A673 (cell line): ENCODE measurements at regions not wholly inside any gene's neighbourhood (a gene's known extent, or its start where the extent isn't known, plus 50 kb on each side); places are given as distances from the start of the nearest gene placed in this dataset.

Experiments
- CTCF ChIP-seq: fragments of 300-800, 200-600 bp; sonication (generic); conservative IDR thresholded peaks from 2 replicates; pipeline ENCODE4 v1.5.1; 2017; ENCODE audit warnings: low read depth, mild to moderate bottlenecking, antibody characterized with exemption, low read length, moderate library complexity, mixed read lengths
- EZH2 ChIP-seq: fragments of 200-600 bp; sonication (generic); IDR thresholded peaks from 2 replicates; pipeline ENCODE4 v1.6.1; 2017; ENCODE audit warnings: borderline replicate concordance, low read depth, mild to moderate bottlenecking, mixed read lengths, antibody characterized with exemption, low read length; ENCODE audit not compliant: poor library complexity, severe bottlenecking

GRCh38 chr2:155958834-155959233 lies 373.7 kb downstream of the NR4A2 start:
- TF ChIP-seq CTCF (no peak), EZH2 (no peak)
